GM04504 (cell line): ENCODE measurements at regions not wholly inside any gene's neighbourhood (a gene's known extent, or its start where the extent isn't known, plus 50 kb on each side); places are given as distances from the start of the nearest gene placed in this dataset.

Experiments
- DNase-seq: peaks from one replicate; pipeline ENCODE4 v3.0.0-alpha.2; 2012; ENCODE audit warnings: low read depth

- DNase-seq = peak; percentile 15
Measured at GRCh38 chr11:70650075-70650909, 252.0 kb downstream of the CTTN start.

GRCh38 chr11:70651031-70651430 is 252.7 kb downstream of the CTTN start:
- DNase-seq = no peak

GRCh38 chr11:70654016-70654415 is 255.7 kb downstream of the CTTN start:
- no peak for DNase-seq

- DNase-seq = no peak
Measured at GRCh38 chr11:70655816-70656215, 257.5 kb downstream of the CTTN start.

GRCh38 chr11:70656252-70656651 is 257.9 kb downstream of the CTTN start:
- DNase-seq = no peak

- no peak for DNase-seq
Measured at GRCh38 chr11:70660059-70660888, 261.9 kb downstream of the CTTN start.

GRCh38 chr11:70660889-70661197 is 262.5 kb downstream of the CTTN start:
- no peak for DNase-seq

GRCh38 chr11:70661761-70662501 is 263.6 kb downstream of the CTTN start:
- DNase-seq = no peak

- DNase-seq = no peak
Measured at GRCh38 chr11:70662691-70663098, 264.4 kb downstream of the CTTN start.

GRCh38 chr11:70663815-70664214 is 265.5 kb downstream of the CTTN start:
- no peak for DNase-seq

- no peak for DNase-seq
Measured at GRCh38 chr11:70666311-70666710, 268.0 kb downstream of the CTTN start.

GRCh38 chr11:70667767-70668166 is 269.4 kb downstream of the CTTN start:
- no peak for DNase-seq

GRCh38 chr11:70668204-70669202 is 270.2 kb downstream of the CTTN start:
- DNase-seq = no peak

GRCh38 chr11:70669281-70669680 is 271.0 kb downstream of the CTTN start:
- DNase-seq = no peak

- DNase-seq = no peak
Measured at GRCh38 chr11:70669871-70670675, 271.7 kb downstream of the CTTN start.

- no peak for DNase-seq
Measured at GRCh38 chr11:70670676-70671034, 272.3 kb downstream of the CTTN start.

- DNase-seq = no peak
Measured at GRCh38 chr11:70671083-70671482, 272.8 kb downstream of the CTTN start.

GRCh38 chr11:70671611-70672010 is 273.3 kb downstream of the CTTN start:
- DNase-seq = no peak

- DNase-seq = no peak
Measured at GRCh38 chr11:70672991-70673653, 274.8 kb downstream of the CTTN start.

GRCh38 chr11:70674605-70675004 is 276.3 kb downstream of the CTTN start:
- no peak for DNase-seq
